ENCODE measurements at regions not wholly inside any gene's neighbourhood (a gene's known extent, or its start where the extent isn't known, plus 50 kb on each side); places are given as distances from the start of the nearest gene placed in this dataset.

DNA sequence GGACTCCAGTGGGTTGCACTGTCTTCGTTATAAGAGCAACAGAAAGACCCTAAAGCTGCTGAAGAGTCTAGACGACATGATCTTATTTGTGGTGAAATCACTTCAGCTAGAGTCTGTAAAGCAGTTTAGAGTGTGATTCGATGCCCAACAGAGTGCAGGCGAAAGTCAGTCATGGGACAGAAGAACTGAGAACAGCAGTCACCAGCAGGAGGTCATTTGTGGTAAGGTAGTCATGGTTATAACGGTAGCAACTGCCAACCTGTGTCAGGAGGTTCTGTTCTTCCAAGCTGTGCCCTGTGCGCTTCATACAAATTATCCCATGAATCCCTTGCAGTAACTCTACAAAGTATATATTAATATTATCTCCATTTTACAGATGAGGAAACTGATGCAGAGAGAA, 954.1 kb downstream of the AACS start:
- TF ChIP-seq, protein P1, sequence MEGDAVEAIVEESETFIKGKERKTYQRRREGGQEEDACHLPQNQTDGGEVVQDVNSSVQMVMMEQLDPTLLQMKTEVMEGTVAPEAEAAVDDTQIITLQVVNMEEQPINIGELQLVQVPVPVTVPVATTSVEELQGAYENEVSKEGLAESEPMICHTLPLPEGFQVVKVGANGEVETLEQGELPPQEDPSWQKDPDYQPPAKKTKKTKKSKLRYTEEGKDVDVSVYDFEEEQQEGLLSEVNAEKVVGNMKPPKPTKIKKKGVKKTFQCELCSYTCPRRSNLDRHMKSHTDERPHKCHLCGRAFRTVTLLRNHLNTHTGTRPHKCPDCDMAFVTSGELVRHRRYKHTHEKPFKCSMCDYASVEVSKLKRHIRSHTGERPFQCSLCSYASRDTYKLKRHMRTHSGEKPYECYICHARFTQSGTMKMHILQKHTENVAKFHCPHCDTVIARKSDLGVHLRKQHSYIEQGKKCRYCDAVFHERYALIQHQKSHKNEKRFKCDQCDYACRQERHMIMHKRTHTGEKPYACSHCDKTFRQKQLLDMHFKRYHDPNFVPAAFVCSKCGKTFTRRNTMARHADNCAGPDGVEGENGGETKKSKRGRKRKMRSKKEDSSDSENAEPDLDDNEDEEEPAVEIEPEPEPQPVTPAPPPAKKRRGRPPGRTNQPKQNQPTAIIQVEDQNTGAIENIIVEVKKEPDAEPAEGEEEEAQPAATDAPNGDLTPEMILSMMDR (conservative IDR thresholded peaks at IDR 0.05 in 1 of 2, IDR thresholded peaks at IDR 0.05 in 1 of 2; ENCODE audit: extremely low read depth in 1 of 2, insufficient read depth in 1 of 2, low read depth in 1 of 2, low read length in 2 of 2) = no peak
- TF ChIP-seq EZH2 (IDR thresholded peaks at IDR 0.05; ENCODE audit: borderline replicate concordance, low read length) = no peak

Measured in mammary epithelial cell (primary cell).